ENCODE measurements at regions not wholly inside any gene's neighbourhood (a gene's known extent, or its start where the extent isn't known, plus 50 kb on each side); places are given as distances from the start of the nearest gene placed in this dataset.
"Not testable (repeated sequence)": the region's sequence is repeated elsewhere in the genome, so short reads cannot be mapped to it uniquely, and the experiment has no call there.

- no peak for DNase-seq (ENCODE audit: low read depth in 2 of 2)
Measured at GRCh38 chr1:34369701-34370455, 193.2 kb downstream of the C1orf94 start.

- DNase-seq (ENCODE audit: low read depth in 2 of 2): no peak
Measured at GRCh38 chr1:34370748-34371147, 194.0 kb downstream of the C1orf94 start.

GRCh38 chr1:34371179-34371578, 194.5 kb downstream of the C1orf94 start:
- not testable (repeated sequence) for DNase-seq (ENCODE audit: low read depth in 2 of 2)

GRCh38 chr1:34371829-34372532, 195.3 kb downstream of the C1orf94 start:
- DNase-seq (ENCODE audit: low read depth in 2 of 2): no peak

GRCh38 chr1:34372891-34373290, 196.2 kb downstream of the C1orf94 start:
- DNase-seq (ENCODE audit: low read depth in 2 of 2): no peak

- no peak for DNase-seq (ENCODE audit: low read depth in 2 of 2)
Measured at GRCh38 chr1:34373912-34374311, 197.2 kb downstream of the C1orf94 start.

DNA sequence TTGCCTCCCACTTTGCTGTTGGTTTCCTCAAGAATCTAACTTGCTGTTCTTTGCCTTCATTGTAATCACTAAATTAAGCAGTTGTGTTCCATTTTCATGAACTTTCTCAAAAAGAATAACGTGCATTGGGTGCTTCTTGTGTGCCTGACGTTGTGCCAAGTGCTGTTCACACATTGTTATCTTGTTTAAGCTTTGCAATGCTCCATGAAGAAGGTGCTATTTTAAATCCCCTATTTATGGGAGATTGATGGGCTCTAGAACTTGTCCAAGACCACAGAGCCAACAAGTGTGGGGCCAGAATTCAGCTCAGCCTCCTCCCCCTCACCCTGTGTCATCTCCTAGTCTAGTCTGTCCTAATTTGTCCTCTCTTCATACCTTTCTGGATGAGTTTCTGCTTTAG, 199.8 kb downstream of the C1orf94 start:
- no peak for DNase-seq (ENCODE audit: low read depth in 2 of 2)

DNA sequence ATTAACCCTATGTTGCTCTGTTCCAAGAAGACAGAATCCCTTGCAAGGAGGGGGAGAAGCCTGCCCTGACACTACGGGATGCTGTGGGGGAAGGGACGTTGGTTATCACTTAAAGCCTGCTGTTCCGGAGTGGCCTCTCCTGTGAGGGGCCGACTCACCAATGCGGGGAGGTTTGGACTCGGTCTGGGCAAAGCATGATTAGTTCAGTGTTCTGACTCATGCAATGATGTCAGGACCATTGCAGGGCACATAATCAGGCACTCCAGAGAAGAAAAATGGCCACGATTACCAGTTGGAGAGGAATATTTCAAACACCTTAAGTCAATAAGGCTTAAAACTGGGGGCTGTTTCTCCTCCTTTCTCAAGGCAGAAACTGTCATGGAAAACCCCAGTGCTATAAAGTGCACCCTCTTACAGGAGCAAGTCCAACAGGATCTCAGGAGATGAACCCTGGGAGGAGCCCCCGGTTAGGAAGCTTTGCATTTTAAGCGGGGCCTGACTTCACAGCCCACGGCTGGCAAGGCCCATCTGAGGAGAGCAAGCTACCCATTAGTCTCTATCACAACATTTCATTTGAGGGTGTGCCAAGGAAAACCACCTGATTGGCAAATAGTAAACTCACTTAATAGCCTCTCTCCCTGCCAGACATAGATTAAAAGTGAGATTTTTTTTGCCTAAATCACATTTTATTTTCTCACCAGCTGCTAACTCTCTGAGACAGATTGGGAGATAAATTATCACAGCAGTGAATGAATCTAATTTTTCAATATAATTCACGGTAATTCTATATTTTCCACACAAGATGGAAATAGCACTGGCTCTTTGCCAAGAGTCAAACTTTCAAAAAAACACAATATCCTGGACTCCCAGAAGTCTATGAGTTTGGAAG, 202.5 kb downstream of the C1orf94 start:
- DNase-seq (ENCODE audit: low read depth in 2 of 2): no peak

DNA sequence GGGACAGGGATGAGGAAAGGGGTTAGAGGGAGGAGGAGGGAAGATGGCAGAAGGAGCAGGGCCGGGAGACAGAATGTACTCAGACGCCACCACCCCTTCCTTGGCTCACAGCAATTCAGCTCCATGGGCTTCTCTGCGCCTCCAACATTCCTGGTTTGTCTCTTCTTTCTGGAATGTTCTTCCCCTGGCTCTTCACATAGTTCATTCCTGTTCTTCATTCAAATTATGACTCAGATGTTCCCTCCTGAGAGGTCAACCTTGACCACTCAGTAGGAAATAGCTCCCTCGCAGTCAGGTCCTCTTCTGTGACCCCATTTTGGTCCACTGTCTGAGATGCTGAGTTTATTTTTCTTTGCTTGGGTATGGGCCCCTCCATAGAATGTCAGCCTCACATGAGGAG, 203.2 kb downstream of the C1orf94 start:
- no peak for DNase-seq (ENCODE audit: low read depth in 2 of 2)

DNA sequence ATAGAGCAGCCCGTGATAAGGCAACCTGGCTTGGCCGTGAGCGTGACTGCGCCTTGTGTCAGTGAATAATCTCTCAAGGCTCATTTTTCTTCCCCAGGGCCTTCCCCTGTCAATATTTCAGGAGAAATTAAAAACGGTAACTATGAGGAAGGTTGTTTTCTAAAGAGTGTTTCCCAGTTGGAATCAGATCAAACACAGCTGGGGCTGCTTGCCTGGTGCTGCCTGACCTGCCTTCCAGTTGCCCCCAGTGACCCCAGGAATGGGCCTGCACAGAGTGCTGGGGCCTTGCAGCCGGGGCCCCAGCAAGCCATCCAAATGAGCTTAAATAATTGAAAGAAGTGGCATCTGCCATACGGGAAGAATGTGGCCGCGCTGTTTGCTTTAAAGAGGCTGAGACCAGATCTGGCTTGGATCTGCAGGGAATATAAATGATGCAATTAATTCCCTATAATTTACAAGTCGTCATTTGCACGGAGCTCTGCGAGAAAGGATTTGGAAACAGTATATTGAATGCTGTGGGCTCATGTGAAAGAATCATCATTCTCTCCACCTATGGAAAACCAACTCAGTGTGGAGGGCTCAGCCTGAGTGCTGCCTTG, 203.9 kb downstream of the C1orf94 start:
- DNase-seq (ENCODE audit: low read depth in 2 of 2): no peak

GRCh38 chr1:34389974-34390373, 213.3 kb downstream of the C1orf94 start:
- DNase-seq (ENCODE audit: low read depth in 2 of 2): no peak

DNA sequence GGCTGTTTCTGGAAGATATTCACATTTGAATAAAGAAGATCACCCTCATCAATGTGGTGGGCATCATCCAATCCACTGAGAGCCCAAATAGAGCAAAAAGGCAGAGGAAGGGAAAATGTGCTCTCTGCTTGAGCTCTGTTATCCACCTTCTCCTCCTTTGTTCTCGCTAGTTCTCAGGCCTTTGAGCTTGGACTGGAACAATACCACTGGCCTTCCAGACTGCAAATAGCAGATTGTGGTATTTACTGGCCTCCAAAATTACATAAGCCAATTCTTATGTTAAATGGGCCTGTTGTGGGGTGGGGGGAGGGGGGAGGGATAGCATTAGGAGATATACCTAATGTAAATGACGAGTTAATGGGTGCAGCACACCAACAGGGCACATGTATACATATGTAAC, 219.3 kb downstream of the C1orf94 start:
- DNase-seq (ENCODE audit: low read depth in 2 of 2): no peak

- no peak for DNase-seq (ENCODE audit: low read depth in 2 of 2)
Measured at GRCh38 chr1:34398241-34398915, 221.7 kb downstream of the C1orf94 start.

- DNase-seq (ENCODE audit: low read depth in 2 of 2): no peak
Measured at GRCh38 chr1:34398916-34399275, 222.2 kb downstream of the C1orf94 start.

- no peak for DNase-seq (ENCODE audit: low read depth in 2 of 2)
Measured at GRCh38 chr1:34400675-34401074, 224.0 kb downstream of the C1orf94 start.

GRCh38 chr1:34403156-34403555, 226.4 kb downstream of the C1orf94 start:
- DNase-seq (ENCODE audit: low read depth in 2 of 2): no peak

DNA sequence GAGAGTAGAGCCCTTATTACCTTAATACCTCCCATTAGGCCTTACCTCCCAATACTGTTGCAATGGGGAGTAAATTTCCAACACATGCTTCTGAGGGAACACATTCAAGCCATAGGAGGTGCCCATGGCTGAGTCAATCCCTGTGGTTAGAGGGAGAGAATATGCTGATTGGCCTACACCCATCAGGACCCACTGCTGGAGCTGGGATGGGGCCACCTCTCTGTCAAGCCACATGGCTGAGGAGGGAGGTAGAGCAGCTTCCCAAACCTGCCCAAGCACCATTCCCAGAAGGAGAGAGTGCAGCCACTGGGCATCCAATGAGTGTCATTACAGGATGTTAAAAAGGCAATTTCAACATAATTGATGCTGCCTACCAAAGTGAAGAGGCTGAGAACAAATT, 228.1 kb downstream of the C1orf94 start:
- DNase-seq (ENCODE audit: low read depth in 2 of 2): no peak

DNA sequence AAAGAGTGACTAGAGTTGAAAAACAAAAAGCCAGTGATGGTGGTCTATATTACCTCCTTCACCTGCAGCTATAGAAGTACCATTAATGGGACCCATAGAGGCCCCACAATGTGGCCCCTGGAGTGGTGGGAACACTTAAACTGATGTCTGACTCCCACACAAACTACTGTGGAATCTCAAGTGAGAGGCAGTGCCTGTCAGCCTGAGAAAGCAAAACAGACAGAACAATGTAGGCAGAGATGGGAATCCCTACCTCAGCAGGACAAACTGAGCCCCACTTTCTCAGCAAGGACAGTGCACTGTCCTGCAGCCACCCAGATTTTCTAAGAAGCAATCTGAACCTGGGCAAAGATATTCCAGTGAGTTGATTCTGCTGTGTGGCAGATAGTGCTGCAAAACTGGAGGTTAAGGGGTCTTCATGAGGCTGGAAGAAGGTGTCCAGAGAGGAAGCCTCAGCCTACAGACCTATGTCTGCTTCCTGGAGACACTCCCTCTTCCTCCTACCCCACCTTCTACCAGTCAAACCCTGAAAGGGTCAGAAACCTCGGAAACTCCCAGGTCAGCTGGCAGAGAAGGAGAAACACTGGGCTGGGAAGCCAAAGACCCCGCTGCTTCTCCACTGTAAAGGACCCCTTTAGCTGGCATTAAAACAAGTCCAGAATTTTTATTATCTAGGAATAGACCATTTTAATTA, 228.7 kb downstream of the C1orf94 start:
- DNase-seq (ENCODE audit: low read depth in 2 of 2): no peak

- DNase-seq (ENCODE audit: low read depth in 2 of 2): no peak
Measured at GRCh38 chr1:34406377-34406776, 229.7 kb downstream of the C1orf94 start.

GRCh38 chr1:34406833-34407539, 230.3 kb downstream of the C1orf94 start:
- no peak for DNase-seq (ENCODE audit: low read depth in 2 of 2)

All from stimulated activated CD8-positive, alpha-beta memory T cell treated with anti-CD3 and anti-CD28 coated beads, Interleukin-2, amount 100 ng/mL, for 48 hours (primary cell).